GM23248 (cell line): ENCODE measurements at regions not wholly inside any gene's neighbourhood (a gene's known extent, or its start where the extent isn't known, plus 50 kb on each side); places are given as distances from the start of the nearest gene placed in this dataset.

Experiments used
- DNase-seq: peaks from one replicate; pipeline ENCODE4 v3.0.0-alpha.2; 2015
- H2AFZ ChIP-seq: fragments of 200-600 bp; sonication (generic); 2 replicates; pipeline ENCODE4 v1.6.1; 2016; ENCODE audit warnings: antibody characterized with exemption
- H3F3A ChIP-seq: fragments of 200-600 bp; sonication (generic); 2 replicates; pipeline ENCODE4 v1.6.1; 2016; ENCODE audit warnings: mild to moderate bottlenecking, antibody characterized with exemption, mixed run types; ENCODE audit not compliant: insufficient read depth
- H3K27ac ChIP-seq: fragments of 200-600 bp; sonication (generic); 2 replicates; pipeline ENCODE4 v1.5.1; 2016; ENCODE audit warnings: mild to moderate bottlenecking
- H3K27me3 ChIP-seq: fragments of 200-600 bp; sonication (generic); replicated peaks from 2 replicates; pipeline ENCODE4 v1.6.1; 2016; ENCODE audit warnings: mild to moderate bottlenecking; ENCODE audit not compliant: insufficient read depth
- H3K36me3 ChIP-seq: fragments of 200-600 bp; sonication (generic); 2 replicates; pipeline ENCODE4 v1.6.1; 2016; ENCODE audit warnings: low read depth, mild to moderate bottlenecking
- H3K4me1 ChIP-seq: fragments of 200-600 bp; sonication (generic); 2 replicates; pipeline ENCODE4 v1.6.1; 2016; ENCODE audit warnings: mild to moderate bottlenecking; ENCODE audit not compliant: insufficient read depth
- H3K4me2 ChIP-seq: fragments of 200-600 bp; sonication (generic); one replicate; pipeline ENCODE4 v1.6.1; 2016; ENCODE audit warnings: mild to moderate bottlenecking; ENCODE audit not compliant: unreplicated experiment
- H3K4me3 ChIP-seq: fragments of 200-600 bp; sonication (generic); 2 replicates; pipeline ENCODE4 v1.5.1; 2016; ENCODE audit warnings: mild to moderate bottlenecking
- H3K79me2 ChIP-seq: fragments of 200-600 bp; sonication (generic); 2 replicates; pipeline ENCODE4 v1.6.1; 2016; ENCODE audit warnings: mild to moderate bottlenecking; ENCODE audit not compliant: insufficient read depth
- H3K9ac ChIP-seq: fragments of 200-600 bp; sonication (generic); 2 replicates; pipeline ENCODE4 v1.6.1; 2016; ENCODE audit warnings: mild to moderate bottlenecking
- H3K9me2 ChIP-seq: fragments of 200-600 bp; sonication (generic); 2 replicates; pipeline ENCODE4 v1.6.1; 2016; ENCODE audit warnings: mixed run types, mild to moderate bottlenecking, moderate library complexity; ENCODE audit not compliant: insufficient read depth
- H3K9me3 ChIP-seq: fragments of 200-600 bp; sonication (generic); one replicate; pipeline ENCODE4 v1.6.1; 2017; ENCODE audit warnings: low read depth
- H4K20me1 ChIP-seq: fragments of 200-600 bp; sonication (generic); 2 replicates; pipeline ENCODE4 v1.6.0; 2016; ENCODE audit not compliant: insufficient read depth
- EZH2 ChIP-seq: fragments of 200-600 bp; sonication (generic); IDR thresholded peaks from 2 replicates; pipeline ENCODE4 v1.6.1; 2018; ENCODE audit warnings: antibody characterized with exemption, mild to moderate bottlenecking; ENCODE audit not compliant: insufficient read depth, poor library complexity, severe bottlenecking
- EZH2phosphoT487 ChIP-seq: fragments of 200-600 bp; sonication (generic); IDR thresholded peaks from 2 replicates; pipeline ENCODE4 v1.6.1; 2018; ENCODE audit warnings: antibody characterized with exemption, moderate library complexity, mild to moderate bottlenecking, low read depth; ENCODE audit not compliant: insufficient read depth
- WGBS, 2 experiments: methylation state at CpG; one replicate each; pipeline ENCODE4 v1.1.6; 2015 to 2017; ENCODE audit warnings: low lambda C conversion rate in 2 of 2, low coverage in 1 of 2; ENCODE audit errors: missing lambda C conversion rate in 2 of 2; 5-methylcytosine and 5-hydroxymethylcytosine counted together
- in situ Hi-C: fragments of 300-500 bp; cut with MboI; formaldehyde crosslinking; loops from 2 replicates; pipeline ENCODE4 v1.15.0; 2020

DNA sequence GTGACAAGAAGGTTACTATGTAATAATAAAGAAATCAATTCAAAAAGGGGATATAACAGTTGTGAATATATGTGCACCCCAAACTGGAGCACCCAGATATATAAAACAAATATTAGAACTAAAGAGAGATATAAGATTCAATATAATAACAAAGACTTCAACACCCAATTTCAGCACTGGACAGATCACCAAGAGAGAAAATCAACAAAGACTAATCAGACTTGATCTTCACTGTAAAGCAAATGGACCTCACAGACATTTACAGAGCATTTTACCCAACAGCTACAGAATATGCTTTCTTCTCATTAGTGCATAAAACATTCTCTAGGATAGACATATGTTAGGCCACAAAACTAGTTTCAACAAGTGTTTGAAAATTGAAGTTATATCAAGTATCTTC, 287.7 kb downstream of the DSC3 start:
- no peak overlapping the region for H3K4me3 ChIP-seq
- H3K36me3 ChIP-seq, result no peaks in the 10 kb centered on the region
- no peaks in the 10 kb centered on the region for H3K4me1 ChIP-seq
- no peaks in the 10 kb centered on the region for H3K9me3 ChIP-seq
- no peak overlapping the region for H3K27ac ChIP-seq
- no peak overlapping the region for H3K9ac ChIP-seq
- no peaks in the 10 kb centered on the region for H3K27me3 ChIP-seq
- no peaks in the 10 kb centered on the region for H3F3A ChIP-seq
- in situ Hi-C loops, result no loop called here
- H3K4me2 ChIP-seq, result no peak overlapping the region
- TF ChIP-seq EZH2 (no peak), EZH2phosphoT487 (no peak)
- H2AFZ ChIP-seq, result no peak overlapping the region
- no peak for DNase-seq
- H3K79me2 ChIP-seq, result no peaks in the 10 kb centered on the region
- no peaks in the 10 kb centered on the region for H4K20me1 ChIP-seq
- no peaks in the 10 kb centered on the region for H3K9me2 ChIP-seq

DNA sequence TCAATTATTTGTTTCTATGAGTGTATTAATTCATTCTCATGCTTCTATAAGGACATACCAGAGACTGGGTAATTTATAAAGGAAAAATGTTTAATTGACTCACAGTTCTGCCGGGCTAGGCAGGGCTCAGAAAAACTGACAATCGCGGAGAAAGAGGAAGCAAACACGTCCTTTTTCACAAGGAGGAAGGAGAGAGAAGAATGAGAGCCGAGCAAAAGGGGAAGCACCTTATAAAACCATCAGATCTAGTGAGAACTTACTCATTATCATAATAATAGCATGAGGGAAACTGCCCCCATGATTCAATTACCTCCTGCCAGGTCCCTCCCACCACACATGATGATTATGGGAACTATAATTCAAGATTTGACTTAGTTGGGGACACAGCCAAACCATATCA, 294.0 kb downstream of the DSC3 start:
- Histone ChIP-seq H3K9me3 (no peaks in the 10 kb centered on the region), H3K9ac (no peak overlapping the region), H3K4me2 (no peak overlapping the region), H3K9me2 (no peaks in the 10 kb centered on the region), H2AFZ (no peak overlapping the region), H3K36me3 (no peaks in the 10 kb centered on the region), H3K79me2 (no peaks in the 10 kb centered on the region), H3F3A (no peaks in the 10 kb centered on the region), H3K27me3 (no peaks in the 10 kb centered on the region), H3K27ac (no peak overlapping the region), H3K4me3 (no peak overlapping the region), H3K4me1 (no peaks in the 10 kb centered on the region), H4K20me1 (no peaks in the 10 kb centered on the region)
- no peak for DNase-seq
- WGBS, 2 experiments, result 18 to 26% methylated on average over 5 of the region's 5 CpGs
- TF ChIP-seq EZH2 (no peak), EZH2phosphoT487 (no peak)
- in situ Hi-C loops, result no loop called here

DNA sequence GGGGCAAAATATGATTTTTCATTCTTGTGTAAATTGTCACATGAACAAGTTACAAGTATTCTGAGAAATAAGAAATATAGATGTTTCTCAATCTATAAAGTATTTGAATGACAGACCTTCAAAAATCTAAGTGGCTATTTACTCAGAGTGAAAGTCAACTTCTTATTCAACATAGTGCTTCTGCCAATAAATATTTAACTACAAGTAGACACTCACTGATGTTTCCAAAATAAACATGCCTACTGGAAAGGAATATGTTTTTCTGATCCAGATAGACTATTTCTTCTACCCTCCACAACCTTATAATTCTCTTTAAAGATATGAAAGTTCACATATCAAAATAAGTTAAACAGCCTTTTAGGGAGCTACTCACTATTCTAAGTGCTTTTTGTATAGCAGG, 296.3 kb downstream of the DSC3 start:
- Histone ChIP-seq H3K4me1 (no peaks in the 10 kb centered on the region), H3K9me3 (no peaks in the 10 kb centered on the region), H4K20me1 (no peaks in the 10 kb centered on the region), H3K4me3 (no peak overlapping the region), H3K36me3 (no peaks in the 10 kb centered on the region), H3K4me2 (no peak overlapping the region), H3K27ac (no peak overlapping the region), H3K9ac (no peak overlapping the region), H3K27me3 (no peaks in the 10 kb centered on the region), H2AFZ (no peak overlapping the region), H3K9me2 (no peaks in the 10 kb centered on the region), H3K79me2 (no peaks in the 10 kb centered on the region), H3F3A (no peaks in the 10 kb centered on the region)
- TF ChIP-seq EZH2phosphoT487 (no peak), EZH2 (no peak)
- DNase-seq, result no peak
- in situ Hi-C loops, result no loop called here

DNA sequence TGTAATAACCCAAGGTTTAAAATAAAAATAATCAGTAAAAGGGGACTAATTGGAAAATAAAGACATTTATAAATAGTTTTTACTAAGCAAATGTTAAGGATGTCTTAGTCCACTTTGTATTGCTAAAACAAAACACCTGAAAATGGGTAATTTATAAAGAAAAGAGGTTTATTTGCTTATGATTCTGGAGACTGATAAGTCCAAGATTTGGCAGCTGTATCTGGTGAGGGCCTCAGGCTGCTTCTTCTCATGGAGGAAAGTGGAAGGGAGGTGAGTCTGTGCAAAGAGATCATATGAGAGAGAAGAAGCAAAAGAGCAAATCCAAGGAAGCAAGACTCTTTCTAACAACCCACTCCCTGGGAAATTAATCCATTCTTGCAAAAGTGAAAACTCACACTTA, 299.5 kb downstream of the DSC3 start:
- Histone ChIP-seq H4K20me1 (no peaks in the 10 kb centered on the region), H3K4me1 (no peaks in the 10 kb centered on the region), H3K79me2 (no peaks in the 10 kb centered on the region), H3K9me2 (no peaks in the 10 kb centered on the region), H3K4me2 (no peak overlapping the region), H3K9ac (no peak overlapping the region), H3K27ac (no peak overlapping the region), H3K36me3 (no peaks in the 10 kb centered on the region), H3F3A (no peaks in the 10 kb centered on the region), H3K9me3 (peaks cover 2% of the 10 kb centered on the region), H3K4me3 (no peak overlapping the region), H3K27me3 (no peaks in the 10 kb centered on the region), H2AFZ (no peak overlapping the region)
- in situ Hi-C loops, result no loop called here
- DNase-seq, result no peak
- TF ChIP-seq EZH2 (no peak), EZH2phosphoT487 (no peak)

DNA sequence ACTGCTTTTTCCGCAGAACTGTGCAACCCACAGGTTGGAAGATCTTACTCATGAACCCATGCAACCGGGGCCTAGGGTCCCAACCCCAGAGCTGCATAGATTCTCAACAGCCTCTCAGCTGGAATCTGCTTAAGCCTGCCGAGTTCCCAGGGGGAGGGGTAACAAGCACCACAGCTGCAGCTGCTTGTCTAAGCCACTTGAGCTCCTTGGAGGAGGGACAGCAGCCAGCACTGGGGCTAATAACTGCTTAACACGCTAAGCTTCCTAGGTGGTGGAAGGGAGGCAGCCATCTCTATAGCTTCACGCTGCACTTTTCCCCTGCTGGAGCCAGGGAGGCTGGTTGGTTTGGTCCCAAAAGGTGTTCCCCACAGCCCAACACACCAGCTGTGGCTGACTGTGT, 311.6 kb downstream of the DSC3 start:
- no peaks in the 10 kb centered on the region for H3K36me3 ChIP-seq
- H3K27ac ChIP-seq, result no peak overlapping the region
- H3K4me1 ChIP-seq, result no peaks in the 10 kb centered on the region
- H3K4me2 ChIP-seq, result no peak overlapping the region
- TF ChIP-seq EZH2 (no peak), EZH2phosphoT487 (no peak)
- no peaks in the 10 kb centered on the region for H3F3A ChIP-seq
- no peaks in the 10 kb centered on the region for H3K27me3 ChIP-seq
- 15 to 26% methylated on average over 5 of the region's 5 CpGs for WGBS, 2 experiments
- no peak overlapping the region for H3K9ac ChIP-seq
- H3K79me2 ChIP-seq, result no peaks in the 10 kb centered on the region
- DNase-seq, result no peak
- in situ Hi-C loops, result no loop called here
- no peaks in the 10 kb centered on the region for H4K20me1 ChIP-seq
- H3K4me3 ChIP-seq, result no peak overlapping the region
- no peak overlapping the region for H2AFZ ChIP-seq
- H3K9me3 ChIP-seq, result no peaks in the 10 kb centered on the region
- no peaks in the 10 kb centered on the region for H3K9me2 ChIP-seq
